ENCODE measurements at regions not wholly inside any gene's neighbourhood (a gene's known extent, or its start where the extent isn't known, plus 50 kb on each side); places are given as distances from the start of the nearest gene placed in this dataset.
"Not testable (repeated sequence)": the region's sequence is repeated elsewhere in the genome, so short reads cannot be mapped to it uniquely, and the experiment has no call there.

DNA sequence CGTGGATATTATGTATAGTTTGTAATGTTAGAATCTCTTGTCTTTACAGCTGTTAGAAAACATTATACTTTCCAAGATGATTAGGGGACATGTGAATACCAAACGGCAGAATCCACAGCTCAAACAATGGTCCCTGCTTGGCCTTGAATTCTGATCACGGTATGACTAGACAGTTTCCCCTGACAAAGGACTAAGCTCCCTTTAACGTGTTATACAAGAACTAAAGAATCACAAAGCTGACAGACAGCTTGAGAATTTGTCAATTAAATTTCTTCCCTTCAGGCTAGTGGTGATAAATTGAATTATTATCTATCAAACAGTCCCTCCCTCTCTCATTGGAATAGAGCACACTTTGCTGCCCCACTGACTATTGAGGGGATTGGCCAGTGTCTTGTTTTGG, 359.2 kb upstream of the ID2 start:
- Histone ChIP-seq H3K4me3 (ENCODE audit: low read depth, low read length) (no peak overlapping the region), H3K4me1 (ENCODE audit: insufficient read depth) (no peaks in the 10 kb centered on the region), H3K27ac (ENCODE audit: low read depth) (no peak overlapping the region), H3K36me3 (ENCODE audit: insufficient read depth) (no peaks in the 10 kb centered on the region)
- WGBS = 89% methylated on average over 4 of the region's 4 CpGs
- DNase-seq (ENCODE audit: extremely low spot score) = no peak

GRCh38 chr2:8324164-8324856, 357.5 kb upstream of the ID2 start:
- peaks cover under 1% of the 10 kb centered on the region for H3K4me1 ChIP-seq (ENCODE audit: insufficient read depth)
- WGBS = 56% methylated on average over 11 of the region's 11 CpGs
- H3K36me3 ChIP-seq (ENCODE audit: insufficient read depth) = no peaks in the 10 kb centered on the region
- no peak for DNase-seq (ENCODE audit: extremely low spot score)
- no peak overlapping the region for H3K4me3 ChIP-seq (ENCODE audit: low read depth, low read length)
- no peak overlapping the region for H3K27ac ChIP-seq (ENCODE audit: low read depth)

- Histone ChIP-seq H3K27ac (ENCODE audit: low read depth) (no peak overlapping the region), H3K4me1 (ENCODE audit: insufficient read depth) (peaks cover 2% of the 10 kb centered on the region), H3K4me3 (ENCODE audit: low read depth, low read length) (no peak overlapping the region), H3K36me3 (ENCODE audit: insufficient read depth) (no peaks in the 10 kb centered on the region)
- DNase-seq (ENCODE audit: extremely low spot score) = no peak
- WGBS = 51% methylated on average over 5 of the region's 5 CpGs
Observed at GRCh38 chr2:8324901-8325300, 357.0 kb upstream of the ID2 start.

GRCh38 chr2:8327371-8328100, 354.3 kb upstream of the ID2 start:
- H3K36me3 ChIP-seq (ENCODE audit: insufficient read depth) = no peaks in the 10 kb centered on the region
- 96% methylated on average over 8 of the region's 8 CpGs for WGBS
- H3K4me3 ChIP-seq (ENCODE audit: low read depth, low read length) = no peak overlapping the region
- peaks cover 2% of the 10 kb centered on the region for H3K4me1 ChIP-seq (ENCODE audit: insufficient read depth)
- H3K27ac ChIP-seq (ENCODE audit: low read depth) = no peak overlapping the region
- DNase-seq (ENCODE audit: extremely low spot score) = no peak

- no peak for DNase-seq (ENCODE audit: extremely low spot score)
- Histone ChIP-seq H3K27ac (ENCODE audit: low read depth) (no peak overlapping the region), H3K36me3 (ENCODE audit: insufficient read depth) (no peaks in the 10 kb centered on the region), H3K4me1 (ENCODE audit: insufficient read depth) (peaks cover 2% of the 10 kb centered on the region), H3K4me3 (ENCODE audit: low read depth, low read length) (no peak overlapping the region)
- WGBS = 89% methylated on average over 4 of the region's 4 CpGs
Observed at GRCh38 chr2:8328217-8328616, 353.6 kb upstream of the ID2 start.

GRCh38 chr2:8329660-8330622, 351.9 kb upstream of the ID2 start:
- no peaks in the 10 kb centered on the region for H3K36me3 ChIP-seq (ENCODE audit: insufficient read depth)
- no peak overlapping the region for H3K4me3 ChIP-seq (ENCODE audit: low read depth, low read length)
- peaks cover 2% of the 10 kb centered on the region for H3K4me1 ChIP-seq (ENCODE audit: insufficient read depth)
- DNase-seq (ENCODE audit: extremely low spot score) = no peak
- no peak overlapping the region for H3K27ac ChIP-seq (ENCODE audit: low read depth)
- WGBS = 72% methylated on average over 17 of the region's 17 CpGs

DNA sequence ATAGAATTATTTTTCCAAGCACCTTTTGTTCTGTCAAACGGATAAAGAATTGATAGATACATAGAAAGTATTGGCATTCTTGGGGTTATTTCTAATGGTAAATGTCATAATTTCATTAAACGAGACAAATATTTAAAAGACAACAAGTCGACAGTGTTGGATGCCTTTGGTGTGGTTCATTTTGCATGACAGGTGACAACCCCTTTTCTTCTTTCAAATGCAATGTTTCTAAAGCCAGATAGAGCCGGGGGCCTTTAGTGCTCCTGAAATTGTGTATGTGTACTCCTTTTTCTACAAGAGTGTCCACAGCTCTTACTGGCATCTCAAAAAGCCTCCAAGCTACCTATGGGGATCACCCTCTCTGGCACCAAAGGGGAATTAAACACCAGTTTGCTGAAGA, 350.8 kb upstream of the ID2 start:
- no peak overlapping the region for H3K4me3 ChIP-seq (ENCODE audit: low read depth, low read length)
- peaks cover 2% of the 10 kb centered on the region for H3K4me1 ChIP-seq (ENCODE audit: insufficient read depth)
- no peaks in the 10 kb centered on the region for H3K36me3 ChIP-seq (ENCODE audit: insufficient read depth)
- no peak overlapping the region for H3K27ac ChIP-seq (ENCODE audit: low read depth)
- 73% methylated on average over 4 of the region's 4 CpGs for WGBS
- no peak for DNase-seq (ENCODE audit: extremely low spot score)

- WGBS = 89% methylated on average over 9 of the region's 9 CpGs
- DNase-seq (ENCODE audit: extremely low spot score) = no peak
- peaks cover 2% of the 10 kb centered on the region for H3K4me1 ChIP-seq (ENCODE audit: insufficient read depth)
- H3K27ac ChIP-seq (ENCODE audit: low read depth) = no peak overlapping the region
- no peak overlapping the region for H3K4me3 ChIP-seq (ENCODE audit: low read depth, low read length)
- no peaks in the 10 kb centered on the region for H3K36me3 ChIP-seq (ENCODE audit: insufficient read depth)
Observed at GRCh38 chr2:8332646-8333045, 349.2 kb upstream of the ID2 start.

DNA sequence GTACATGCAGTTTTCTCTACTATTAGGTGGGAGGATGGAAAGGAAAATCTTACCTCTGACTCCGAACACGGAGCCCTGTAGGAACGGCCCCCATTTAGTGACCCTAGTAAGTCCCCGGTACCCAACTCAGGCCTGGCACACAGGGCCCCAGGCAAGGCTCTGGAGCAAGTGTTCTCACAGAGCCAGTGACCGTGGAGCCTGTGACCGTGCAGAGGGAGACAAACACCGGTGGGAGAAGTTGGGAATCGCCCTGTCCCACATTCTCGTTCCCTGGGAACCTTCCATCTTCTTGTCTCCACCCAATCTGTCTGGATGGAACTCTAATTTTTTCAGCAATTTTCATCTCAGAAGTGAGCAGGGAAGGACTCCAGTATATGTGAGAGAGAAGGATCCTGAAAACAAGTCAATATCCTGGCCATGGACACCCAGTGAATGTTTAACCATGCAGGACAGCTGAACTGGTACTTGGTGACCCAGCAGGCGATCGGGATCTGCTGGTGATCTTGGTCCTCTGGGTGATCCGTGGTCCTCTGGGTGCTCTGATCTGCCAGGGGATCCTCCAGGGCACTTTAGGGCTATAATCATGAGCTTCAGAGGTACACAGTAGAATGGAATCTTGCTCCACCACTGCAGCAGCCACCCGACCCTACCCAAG, 348.6 kb upstream of the ID2 start:
- no peak overlapping the region for H3K27ac ChIP-seq (ENCODE audit: low read depth)
- H3K4me1 ChIP-seq (ENCODE audit: insufficient read depth) = peaks cover 2% of the 10 kb centered on the region
- no peak for DNase-seq (ENCODE audit: extremely low spot score)
- no peaks in the 10 kb centered on the region for H3K36me3 ChIP-seq (ENCODE audit: insufficient read depth)
- 91% methylated on average over 13 of the region's 13 CpGs for WGBS
- H3K4me3 ChIP-seq (ENCODE audit: low read depth, low read length) = no peak overlapping the region

DNA sequence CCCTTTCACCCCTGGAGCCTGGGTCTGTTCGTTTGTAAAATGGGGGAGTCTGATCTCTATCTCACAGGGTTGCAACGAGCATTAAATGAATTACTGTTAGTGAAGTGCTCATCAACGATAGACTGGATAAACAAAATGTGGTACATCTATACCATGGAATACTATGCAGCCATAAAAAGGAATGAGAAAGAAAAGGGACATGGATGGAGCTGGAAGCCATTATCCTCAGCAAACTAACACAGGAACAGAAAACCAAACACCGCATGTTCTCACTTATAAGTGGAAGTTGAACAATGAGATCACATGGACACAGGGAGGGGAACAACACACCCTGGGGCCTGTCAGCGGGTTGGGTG, 348.0 kb upstream of the ID2 start:
- WGBS = 85% methylated on average over 5 of the region's 5 CpGs
- not testable (repeated sequence) for H3K4me1 ChIP-seq (ENCODE audit: insufficient read depth); DNase-seq (ENCODE audit: extremely low spot score); H3K36me3 ChIP-seq (ENCODE audit: insufficient read depth); H3K27ac ChIP-seq (ENCODE audit: low read depth); H3K4me3 ChIP-seq (ENCODE audit: low read depth, low read length)

GRCh38 chr2:8334866-8335325, 347.0 kb upstream of the ID2 start:
- 85% methylated on average over 12 of the region's 12 CpGs for WGBS
- Histone ChIP-seq H3K4me3 (ENCODE audit: low read depth, low read length) (no peak overlapping the region), H3K4me1 (ENCODE audit: insufficient read depth) (no peaks in the 10 kb centered on the region)

GRCh38 chr2:8335801-8336200, 346.1 kb upstream of the ID2 start:
- Histone ChIP-seq H3K27ac (ENCODE audit: low read depth) (no peak overlapping the region), H3K36me3 (ENCODE audit: insufficient read depth) (no peaks in the 10 kb centered on the region), H3K4me1 (ENCODE audit: insufficient read depth) (no peaks in the 10 kb centered on the region), H3K4me3 (ENCODE audit: low read depth, low read length) (no peak overlapping the region)
- no peak for DNase-seq (ENCODE audit: extremely low spot score)
- WGBS = 92% methylated on average over 8 of the region's 8 CpGs

More at GRCh38 chr2:8334866-8335325, 347.0 kb upstream of the ID2 start:
- no peaks in the 10 kb centered on the region for H3K36me3 ChIP-seq (ENCODE audit: insufficient read depth)
- no peak for DNase-seq (ENCODE audit: extremely low spot score)
- no peak overlapping the region for H3K27ac ChIP-seq (ENCODE audit: low read depth)

DNA sequence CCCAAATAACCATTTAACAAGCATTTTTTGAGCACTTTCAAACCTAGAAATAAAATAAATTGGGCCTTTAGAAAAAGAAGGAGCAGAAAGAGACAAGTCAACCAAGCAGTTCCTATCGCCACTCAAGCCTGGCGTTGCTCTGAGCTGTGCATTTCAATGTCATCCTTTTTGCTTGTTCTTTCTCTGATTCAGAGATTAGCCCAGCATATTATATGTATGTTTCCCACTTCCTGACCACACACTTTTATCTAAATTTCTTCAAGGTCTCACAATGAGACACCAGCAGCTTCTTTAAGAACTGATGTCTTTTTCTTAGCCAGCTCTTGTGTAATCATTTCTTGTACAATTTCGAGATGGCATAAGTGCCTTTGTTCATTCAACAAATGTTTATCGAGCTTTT, 344.5 kb upstream of the ID2 start:
- H3K4me3 ChIP-seq (ENCODE audit: low read depth, low read length) = no peak overlapping the region
- H3K36me3 ChIP-seq (ENCODE audit: insufficient read depth) = no peaks in the 10 kb centered on the region
- 91% methylated on average over 4 of the region's 4 CpGs for WGBS
- no peaks in the 10 kb centered on the region for H3K4me1 ChIP-seq (ENCODE audit: insufficient read depth)
- DNase-seq (ENCODE audit: extremely low spot score) = no peak
- H3K27ac ChIP-seq (ENCODE audit: low read depth) = no peak overlapping the region
